ENCODE measurements at regions not wholly inside any gene's neighbourhood (a gene's known extent, or its start where the extent isn't known, plus 50 kb on each side); places are given as distances from the start of the nearest gene placed in this dataset.
"Not testable (repeated sequence)": the region's sequence is repeated elsewhere in the genome, so short reads cannot be mapped to it uniquely, and the experiment has no call there.

DNA sequence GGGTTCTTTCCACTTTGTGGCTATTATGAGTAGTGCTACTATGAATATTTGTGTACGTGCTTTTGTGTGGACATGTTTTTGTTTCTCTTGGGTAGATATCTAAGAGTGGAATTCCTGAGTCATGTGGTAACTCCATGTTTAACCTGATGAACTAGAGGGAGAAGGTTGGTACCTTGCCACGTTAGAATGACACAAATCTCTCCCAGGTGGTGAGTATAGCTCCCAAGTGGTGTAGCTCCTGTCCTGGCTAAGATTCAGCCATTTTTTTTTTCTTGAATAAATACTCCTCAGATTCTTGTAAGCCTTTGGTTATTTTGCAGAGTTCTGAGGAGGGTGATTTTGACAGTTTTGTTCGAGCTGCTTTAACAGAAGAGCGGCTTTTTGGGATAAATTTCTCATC is 83.2 kb upstream of the DPP6 start:
- not testable (repeated sequence) for TF ChIP-seq POLR2A (IDR thresholded peaks at IDR 0.05); POLR2AphosphoS5 (IDR thresholded peaks at IDR 0.05); EP300 (IDR thresholded peaks at IDR 0.05; ENCODE audit: low read depth)
- TF ChIP-seq, protein P1, sequence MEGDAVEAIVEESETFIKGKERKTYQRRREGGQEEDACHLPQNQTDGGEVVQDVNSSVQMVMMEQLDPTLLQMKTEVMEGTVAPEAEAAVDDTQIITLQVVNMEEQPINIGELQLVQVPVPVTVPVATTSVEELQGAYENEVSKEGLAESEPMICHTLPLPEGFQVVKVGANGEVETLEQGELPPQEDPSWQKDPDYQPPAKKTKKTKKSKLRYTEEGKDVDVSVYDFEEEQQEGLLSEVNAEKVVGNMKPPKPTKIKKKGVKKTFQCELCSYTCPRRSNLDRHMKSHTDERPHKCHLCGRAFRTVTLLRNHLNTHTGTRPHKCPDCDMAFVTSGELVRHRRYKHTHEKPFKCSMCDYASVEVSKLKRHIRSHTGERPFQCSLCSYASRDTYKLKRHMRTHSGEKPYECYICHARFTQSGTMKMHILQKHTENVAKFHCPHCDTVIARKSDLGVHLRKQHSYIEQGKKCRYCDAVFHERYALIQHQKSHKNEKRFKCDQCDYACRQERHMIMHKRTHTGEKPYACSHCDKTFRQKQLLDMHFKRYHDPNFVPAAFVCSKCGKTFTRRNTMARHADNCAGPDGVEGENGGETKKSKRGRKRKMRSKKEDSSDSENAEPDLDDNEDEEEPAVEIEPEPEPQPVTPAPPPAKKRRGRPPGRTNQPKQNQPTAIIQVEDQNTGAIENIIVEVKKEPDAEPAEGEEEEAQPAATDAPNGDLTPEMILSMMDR (IDR thresholded peaks at IDR 0.05), result not testable (repeated sequence)
